ENCODE measurements at regions not wholly inside any gene's neighbourhood (a gene's known extent, or its start where the extent isn't known, plus 50 kb on each side); places are given as distances from the start of the nearest gene placed in this dataset.

GRCh38 chr5:6899221-6899620 is 186.0 kb downstream of the TENT4A start:
- TF ChIP-seq SOX15 (CRISPR knock-in tag; IDR thresholded peaks at IDR 0.05) = no peak
- TF ChIP-seq SMAD3 (CRISPR knock-in tag; IDR thresholded peaks at IDR 0.05; ENCODE audit: borderline replicate concordance) = no peak
- TF ChIP-seq TCF7 (CRISPR knock-in tag; IDR thresholded peaks at IDR 0.05; ENCODE audit: low read depth) = no peak
- TF ChIP-seq CTCF (IDR thresholded peaks at IDR 0.05) = no peak
- TF ChIP-seq HMGXB4 (CRISPR knock-in tag; IDR thresholded peaks at IDR 0.05) = no peak
- TF ChIP-seq SP1 (CRISPR knock-in tag; conservative IDR thresholded peaks at IDR 0.05) = no peak
- TF ChIP-seq, protein P1, sequence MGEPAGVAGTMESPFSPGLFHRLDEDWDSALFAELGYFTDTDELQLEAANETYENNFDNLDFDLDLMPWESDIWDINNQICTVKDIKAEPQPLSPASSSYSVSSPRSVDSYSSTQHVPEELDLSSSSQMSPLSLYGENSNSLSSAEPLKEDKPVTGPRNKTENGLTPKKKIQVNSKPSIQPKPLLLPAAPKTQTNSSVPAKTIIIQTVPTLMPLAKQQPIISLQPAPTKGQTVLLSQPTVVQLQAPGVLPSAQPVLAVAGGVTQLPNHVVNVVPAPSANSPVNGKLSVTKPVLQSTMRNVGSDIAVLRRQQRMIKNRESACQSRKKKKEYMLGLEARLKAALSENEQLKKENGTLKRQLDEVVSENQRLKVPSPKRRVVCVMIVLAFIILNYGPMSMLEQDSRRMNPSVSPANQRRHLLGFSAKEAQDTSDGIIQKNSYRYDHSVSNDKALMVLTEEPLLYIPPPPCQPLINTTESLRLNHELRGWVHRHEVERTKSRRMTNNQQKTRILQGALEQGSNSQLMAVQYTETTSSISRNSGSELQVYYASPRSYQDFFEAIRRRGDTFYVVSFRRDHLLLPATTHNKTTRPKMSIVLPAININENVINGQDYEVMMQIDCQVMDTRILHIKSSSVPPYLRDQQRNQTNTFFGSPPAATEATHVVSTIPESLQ (CRISPR knock-in tag; IDR thresholded peaks at IDR 0.05) = no peak
- TF ChIP-seq ZNF532 (CRISPR knock-in tag; IDR thresholded peaks at IDR 0.05; ENCODE audit: borderline replicate concordance) = no peak
- no peak for TF ChIP-seq CBFB (CRISPR knock-in tag; IDR thresholded peaks at IDR 0.05; ENCODE audit: low read depth)
- TF ChIP-seq, protein P2, sequence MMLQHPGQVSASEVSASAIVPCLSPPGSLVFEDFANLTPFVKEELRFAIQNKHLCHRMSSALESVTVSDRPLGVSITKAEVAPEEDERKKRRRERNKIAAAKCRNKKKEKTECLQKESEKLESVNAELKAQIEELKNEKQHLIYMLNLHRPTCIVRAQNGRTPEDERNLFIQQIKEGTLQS (CRISPR knock-in tag; conservative IDR thresholded peaks at IDR 0.05) = no peak
